Central memory CD8-positive, alpha-beta T cell (primary cell): ENCODE measurements at regions not wholly inside any gene's neighbourhood (a gene's known extent, or its start where the extent isn't known, plus 50 kb on each side); places are given as distances from the start of the nearest gene placed in this dataset.

Experiments
- ATAC-seq: fragments of 150-1000 bp; cut with Tn5 transposase; replicated peaks from 2 replicates; pipeline ENCODE4 v1.10.0; 2022; ENCODE audit warnings: mild to moderate bottlenecking, moderate FRiP score, moderate number of reproducible peaks; ENCODE audit not compliant: poor library complexity, severe bottlenecking; ENCODE audit errors: extremely low read depth
- DNase-seq, 2 donors: peaks; one replicate each; pipeline ENCODE4 v3.0.0; 2021; ENCODE audit warnings: low spot score in 2 of 2
- H3K27ac Mint-ChIP-seq: one replicate; pipeline ENCODE4 v1.8.0; 2022; ENCODE audit warnings: low read depth, mild to moderate bottlenecking, moderate library complexity, mixed read lengths
- H3K27me3 Mint-ChIP-seq: one replicate; pipeline ENCODE4 v1.8.0; 2022; ENCODE audit warnings: mixed read lengths
- H3K36me3 Mint-ChIP-seq: one replicate; pipeline ENCODE4 v1.8.0; 2022; ENCODE audit warnings: mild to moderate bottlenecking, moderate library complexity, mixed read lengths; ENCODE audit not compliant: insufficient read depth
- H3K4me1 Mint-ChIP-seq: one replicate; pipeline ENCODE4 v1.8.0; 2022; ENCODE audit warnings: mixed read lengths
- H3K4me3 Mint-ChIP-seq: one replicate; pipeline ENCODE4 v1.8.0; 2022; ENCODE audit warnings: mild to moderate bottlenecking, moderate library complexity, mixed read lengths
- H3K9me3 Mint-ChIP-seq: one replicate; pipeline ENCODE4 v1.8.0; 2022; ENCODE audit warnings: mixed read lengths

GRCh38 chr13:99911965-99912566 is 59.5 kb downstream of the ZIC5 start:
- H3K4me1 Mint-ChIP-seq = peaks cover 24% of the 10 kb centered on the region
- peak overlapping the region; percentile 6 for H3K4me3 Mint-ChIP-seq
- ATAC-seq (peak; percentile 54), DNase-seq (no peak)
- H3K27me3 Mint-ChIP-seq = no peaks in the 10 kb centered on the region
- H3K9me3 Mint-ChIP-seq = no peaks in the 10 kb centered on the region
- H3K36me3 Mint-ChIP-seq = no peaks in the 10 kb centered on the region
- peak overlapping the region; percentile 81 for H3K27ac Mint-ChIP-seq

- Mint-ChIP-seq H3K27ac (peak overlapping the region; percentile 81), H3K27me3 (no peaks in the 10 kb centered on the region), H3K4me3 (peak overlapping the region; percentile 6), H3K36me3 (no peaks in the 10 kb centered on the region), H3K9me3 (no peaks in the 10 kb centered on the region), H3K4me1 (peaks cover 20% of the 10 kb centered on the region)
- ATAC-seq (no peak), DNase-seq (no peak)
These were observed 60.2 kb downstream of the ZIC5 start for GRCh38 chr13:99911069-99911964.

- Mint-ChIP-seq H3K4me1 (peaks cover 17% of the 10 kb centered on the region), H3K9me3 (no peaks in the 10 kb centered on the region), H3K27ac (no peak overlapping the region), H3K27me3 (peaks cover 9% of the 10 kb centered on the region), H3K36me3 (no peaks in the 10 kb centered on the region), H3K4me3 (no peak overlapping the region)
- DNase-seq = no peak
- ATAC-seq = no peak
These were observed 61.5 kb downstream of the ZIC5 start for GRCh38 chr13:99909836-99910619.

- ATAC-seq (no peak), DNase-seq (no peak)
- H3K4me1 Mint-ChIP-seq = peaks cover 17% of the 10 kb centered on the region
- no peaks in the 10 kb centered on the region for H3K9me3 Mint-ChIP-seq
- H3K27me3 Mint-ChIP-seq = peaks cover 11% of the 10 kb centered on the region
- no peak overlapping the region for H3K4me3 Mint-ChIP-seq
- H3K27ac Mint-ChIP-seq = no peak overlapping the region
- H3K36me3 Mint-ChIP-seq = no peaks in the 10 kb centered on the region
These were observed 62.3 kb downstream of the ZIC5 start for GRCh38 chr13:99909097-99909835.

- H3K27me3 Mint-ChIP-seq = peaks cover 16% of the 10 kb centered on the region
- H3K27ac Mint-ChIP-seq = no peak overlapping the region
- DNase-seq (no peak), ATAC-seq (no peak)
- no peaks in the 10 kb centered on the region for H3K36me3 Mint-ChIP-seq
- H3K4me3 Mint-ChIP-seq = no peak overlapping the region
- peaks cover 17% of the 10 kb centered on the region for H3K4me1 Mint-ChIP-seq
- H3K9me3 Mint-ChIP-seq = no peaks in the 10 kb centered on the region
These were observed 63.3 kb downstream of the ZIC5 start for GRCh38 chr13:99908140-99908803.

GRCh38 chr13:99907627-99908026 is 63.9 kb downstream of the ZIC5 start:
- Mint-ChIP-seq H3K27ac (no peak overlapping the region), H3K4me1 (peaks cover 17% of the 10 kb centered on the region), H3K4me3 (no peak overlapping the region), H3K36me3 (no peaks in the 10 kb centered on the region), H3K27me3 (peaks cover 22% of the 10 kb centered on the region), H3K9me3 (no peaks in the 10 kb centered on the region)
- ATAC-seq (no peak), DNase-seq (no peak)

- no peaks in the 10 kb centered on the region for H3K36me3 Mint-ChIP-seq
- H3K9me3 Mint-ChIP-seq = no peaks in the 10 kb centered on the region
- peaks cover 22% of the 10 kb centered on the region for H3K27me3 Mint-ChIP-seq
- no peak for ATAC-seq
- DNase-seq = no peak
- peaks cover 14% of the 10 kb centered on the region for H3K4me1 Mint-ChIP-seq
- H3K4me3 Mint-ChIP-seq = no peak overlapping the region
- H3K27ac Mint-ChIP-seq = no peak overlapping the region
These were observed 64.5 kb downstream of the ZIC5 start for GRCh38 chr13:99907038-99907437.

GRCh38 chr13:99905814-99906213 is 65.8 kb downstream of the ZIC5 start:
- Mint-ChIP-seq H3K4me3 (no peak overlapping the region), H3K4me1 (peaks cover 2% of the 10 kb centered on the region), H3K36me3 (no peaks in the 10 kb centered on the region), H3K27ac (peak overlapping the region; percentile 22), H3K9me3 (no peaks in the 10 kb centered on the region), H3K27me3 (peaks cover 30% of the 10 kb centered on the region)
- DNase-seq (no peak), ATAC-seq (no peak)

- Mint-ChIP-seq H3K4me1 (peaks cover 7% of the 10 kb centered on the region), H3K4me3 (no peak overlapping the region), H3K27ac (no peak overlapping the region), H3K9me3 (no peaks in the 10 kb centered on the region), H3K27me3 (peaks cover 36% of the 10 kb centered on the region), H3K36me3 (no peaks in the 10 kb centered on the region)
- DNase-seq (no peak), ATAC-seq (no peak)
These were observed 66.3 kb downstream of the ZIC5 start for GRCh38 chr13:99905224-99905623.

- H3K9me3 Mint-ChIP-seq = no peaks in the 10 kb centered on the region
- ATAC-seq (no peak), DNase-seq (no peak)
- H3K27me3 Mint-ChIP-seq = peaks cover 55% of the 10 kb centered on the region
- H3K4me1 Mint-ChIP-seq = peaks cover 9% of the 10 kb centered on the region
- H3K36me3 Mint-ChIP-seq = no peaks in the 10 kb centered on the region
- H3K4me3 Mint-ChIP-seq = no peak overlapping the region
- no peak overlapping the region for H3K27ac Mint-ChIP-seq
These were observed 68.4 kb downstream of the ZIC5 start for GRCh38 chr13:99903140-99903539.

GRCh38 chr13:99902657-99903056 is 68.9 kb downstream of the ZIC5 start:
- ATAC-seq (no peak), DNase-seq (no peak)
- no peaks in the 10 kb centered on the region for H3K36me3 Mint-ChIP-seq
- H3K9me3 Mint-ChIP-seq = no peaks in the 10 kb centered on the region
- H3K4me3 Mint-ChIP-seq = no peak overlapping the region
- peaks cover 9% of the 10 kb centered on the region for H3K4me1 Mint-ChIP-seq
- H3K27me3 Mint-ChIP-seq = peaks cover 60% of the 10 kb centered on the region
- no peak overlapping the region for H3K27ac Mint-ChIP-seq

GRCh38 chr13:99900960-99901359 is 70.6 kb downstream of the ZIC5 start:
- no peak for ATAC-seq
- Mint-ChIP-seq H3K9me3 (no peaks in the 10 kb centered on the region), H3K4me3 (no peak overlapping the region), H3K36me3 (no peaks in the 10 kb centered on the region), H3K27me3 (peaks cover 73% of the 10 kb centered on the region), H3K27ac (no peak overlapping the region), H3K4me1 (peaks cover 9% of the 10 kb centered on the region)
- no peak for DNase-seq
